IPS-18a (cell line): ENCODE measurements at regions not wholly inside any gene's neighbourhood (a gene's known extent, or its start where the extent isn't known, plus 50 kb on each side); places are given as distances from the start of the nearest gene placed in this dataset.

Source experiments
- H3K27ac ChIP-seq: one replicate; pipeline ENCODE4 v1.5.1; 2013; ENCODE audit warnings: low read length
- H3K27me3 ChIP-seq: one replicate; pipeline ENCODE4 v1.6.1; 2013; ENCODE audit warnings: mild to moderate bottlenecking, low read length; ENCODE audit not compliant: control insufficient read depth, insufficient read depth
- H3K36me3 ChIP-seq: one replicate; pipeline ENCODE4 v1.6.1; 2013; ENCODE audit warnings: low read depth, low read length; ENCODE audit not compliant: control insufficient read depth
- H3K4me1 ChIP-seq: one replicate; pipeline ENCODE4 v1.6.1; 2013; ENCODE audit warnings: low read depth, low read length; ENCODE audit not compliant: control insufficient read depth
- H3K4me3 ChIP-seq: one replicate; pipeline ENCODE4 v1.5.1; 2013; ENCODE audit warnings: low read length
- H3K9ac ChIP-seq: one replicate; pipeline ENCODE4 v1.6.1; 2013; ENCODE audit warnings: mild to moderate bottlenecking, low read length, moderate library complexity
- H3K9me3 ChIP-seq: one replicate; pipeline ENCODE4 v1.6.1; 2013; ENCODE audit warnings: low read depth, low read length; ENCODE audit not compliant: control insufficient read depth

DNA sequence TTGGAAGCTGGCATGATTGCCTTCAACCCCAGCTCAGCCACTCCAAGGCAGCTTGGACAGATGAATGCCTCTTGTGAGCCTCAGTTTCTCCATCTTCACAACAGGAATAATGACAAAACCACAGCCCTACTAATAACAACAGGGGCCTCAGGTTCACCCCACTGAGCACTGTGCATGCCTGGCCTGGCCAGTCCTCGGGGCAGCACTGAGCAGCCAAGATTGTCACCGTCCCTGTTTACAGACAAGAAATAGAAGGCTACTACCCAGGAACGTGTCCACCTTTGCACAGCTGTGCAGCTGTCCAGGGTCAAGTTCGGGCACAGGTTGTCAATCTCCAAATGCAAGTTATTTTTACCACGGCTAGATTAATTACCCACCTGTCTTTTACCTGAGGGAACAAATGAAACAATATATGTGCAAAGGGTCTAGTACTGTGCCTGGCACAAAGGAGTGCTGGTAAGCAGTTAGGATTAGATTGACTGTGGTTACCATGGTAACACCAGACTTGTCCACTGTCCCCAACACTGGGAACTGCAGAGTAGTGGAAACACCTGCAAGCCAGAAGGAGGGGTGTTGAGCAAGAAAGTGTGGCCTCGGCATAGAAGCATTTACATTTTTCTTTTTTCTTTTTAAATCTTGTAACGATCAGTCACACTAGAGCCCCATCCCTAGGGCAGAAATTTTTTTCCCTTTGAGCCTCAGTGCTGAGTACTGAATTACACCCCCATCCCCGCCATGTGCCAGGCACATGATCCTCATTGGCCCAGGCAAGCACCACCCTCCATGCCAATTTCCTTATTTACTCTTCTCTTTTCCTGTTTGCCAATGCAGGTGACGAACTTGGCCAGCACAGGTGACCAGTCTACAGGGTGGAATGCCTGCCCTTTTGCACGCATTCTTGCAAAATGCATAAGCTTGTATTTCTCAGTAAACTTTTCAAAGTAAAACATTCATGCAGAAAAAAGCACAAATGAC is 66.3 kb upstream of the SLC6A6 start:
- Histone ChIP-seq H3K9me3 (no peaks in the 10 kb centered on the region), H3K4me3 (no peak overlapping the region), H3K9ac (no peak overlapping the region), H3K36me3 (no peaks in the 10 kb centered on the region), H3K27ac (no peak overlapping the region), H3K4me1 (no peaks in the 10 kb centered on the region), H3K27me3 (no peaks in the 10 kb centered on the region)

DNA sequence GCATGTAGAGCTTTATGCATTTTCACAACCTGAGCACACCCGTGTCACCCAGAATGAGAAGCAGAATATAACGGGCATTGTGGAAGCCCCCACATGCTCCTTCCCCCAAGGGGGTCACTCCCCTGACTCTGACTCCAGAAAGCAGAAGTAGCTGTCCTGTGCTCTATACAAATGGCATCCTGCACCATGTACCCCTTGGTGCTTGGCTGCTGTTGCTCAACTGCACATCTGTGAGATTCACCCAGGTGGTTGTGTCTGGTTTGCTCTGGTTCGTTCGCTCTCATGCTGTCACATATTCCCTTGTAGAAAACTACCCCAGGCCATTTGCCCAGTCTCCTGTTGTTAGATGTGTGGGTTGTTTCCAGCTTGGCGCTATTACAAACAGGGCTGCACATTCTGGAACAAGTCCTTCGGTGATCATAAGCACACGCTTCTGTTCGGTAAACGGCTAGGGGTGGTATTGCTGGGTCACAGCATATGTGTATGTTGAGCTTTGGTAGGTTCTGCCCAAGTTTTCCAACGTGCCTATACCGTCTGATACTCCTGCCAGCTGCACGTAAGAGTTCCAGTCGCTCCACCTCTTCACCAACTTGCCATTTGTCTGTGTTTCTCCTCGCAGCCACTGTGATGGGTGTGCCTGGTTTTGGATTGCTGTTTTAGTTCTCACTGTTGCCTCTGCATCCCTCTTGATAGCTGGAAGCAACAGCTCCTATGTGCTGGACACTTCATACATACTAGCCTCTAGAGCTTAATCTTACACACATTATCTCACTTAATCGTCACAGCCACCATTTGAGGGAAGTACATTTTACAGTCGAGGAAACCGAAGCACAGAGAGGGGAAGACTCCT is 65.4 kb upstream of the SLC6A6 start:
- Histone ChIP-seq H3K9ac (no peak overlapping the region), H3K27ac (no peak overlapping the region)

DNA sequence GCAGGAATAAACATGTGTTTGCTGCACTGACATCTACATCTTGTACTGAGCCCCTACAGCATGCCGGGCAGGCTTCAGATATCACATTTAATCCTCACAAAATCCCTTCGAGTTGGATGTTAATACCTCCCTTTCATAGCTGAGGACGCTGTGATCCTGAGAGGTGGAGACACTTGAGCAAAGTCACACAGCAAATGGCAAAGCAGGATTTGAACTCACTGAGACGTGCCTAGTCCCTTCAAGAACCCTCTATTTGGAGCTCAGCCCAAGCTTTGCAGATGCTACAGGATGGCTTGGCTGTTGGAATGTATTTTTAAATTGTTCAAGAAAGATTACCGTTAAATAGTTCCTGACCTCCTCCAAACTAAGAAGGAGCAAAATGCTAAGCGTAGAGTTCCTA is 64.6 kb upstream of the SLC6A6 start:
- Histone ChIP-seq H3K4me3 (no peak overlapping the region), H3K9ac (no peak overlapping the region), H3K27ac (no peak overlapping the region), H3K9me3 (no peaks in the 10 kb centered on the region), H3K27me3 (no peaks in the 10 kb centered on the region), H3K4me1 (no peaks in the 10 kb centered on the region), H3K36me3 (no peaks in the 10 kb centered on the region)

More for the DNA sequence above, 65.4 kb upstream of the SLC6A6 start:
- Histone ChIP-seq H3K4me3 (no peak overlapping the region), H3K27me3 (no peaks in the 10 kb centered on the region), H3K9me3 (no peaks in the 10 kb centered on the region), H3K36me3 (no peaks in the 10 kb centered on the region), H3K4me1 (no peaks in the 10 kb centered on the region)

DNA sequence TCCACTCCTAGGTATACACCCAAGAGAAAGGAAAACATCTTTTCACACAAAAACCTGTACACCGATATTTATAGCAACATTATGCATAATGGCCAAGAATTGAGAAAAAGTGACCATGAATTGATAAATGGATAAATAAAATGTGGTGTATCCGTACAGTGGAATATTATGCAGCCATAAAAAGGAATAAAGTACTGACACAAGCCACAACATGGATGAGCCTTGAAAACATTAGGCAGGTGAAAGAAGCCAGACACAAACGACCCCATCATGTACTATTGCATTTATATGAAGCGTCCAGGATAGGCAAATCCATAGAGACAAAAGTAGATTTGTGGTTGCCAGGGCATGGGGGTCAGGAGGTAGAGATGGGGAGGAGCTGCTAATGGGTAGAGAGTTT is 64.2 kb upstream of the SLC6A6 start:
- Histone ChIP-seq H3K9ac (no peak overlapping the region), H3K9me3 (no peaks in the 10 kb centered on the region), H3K36me3 (no peaks in the 10 kb centered on the region), H3K4me1 (no peaks in the 10 kb centered on the region), H3K27me3 (no peaks in the 10 kb centered on the region), H3K27ac (no peak overlapping the region), H3K4me3 (no peak overlapping the region)

DNA sequence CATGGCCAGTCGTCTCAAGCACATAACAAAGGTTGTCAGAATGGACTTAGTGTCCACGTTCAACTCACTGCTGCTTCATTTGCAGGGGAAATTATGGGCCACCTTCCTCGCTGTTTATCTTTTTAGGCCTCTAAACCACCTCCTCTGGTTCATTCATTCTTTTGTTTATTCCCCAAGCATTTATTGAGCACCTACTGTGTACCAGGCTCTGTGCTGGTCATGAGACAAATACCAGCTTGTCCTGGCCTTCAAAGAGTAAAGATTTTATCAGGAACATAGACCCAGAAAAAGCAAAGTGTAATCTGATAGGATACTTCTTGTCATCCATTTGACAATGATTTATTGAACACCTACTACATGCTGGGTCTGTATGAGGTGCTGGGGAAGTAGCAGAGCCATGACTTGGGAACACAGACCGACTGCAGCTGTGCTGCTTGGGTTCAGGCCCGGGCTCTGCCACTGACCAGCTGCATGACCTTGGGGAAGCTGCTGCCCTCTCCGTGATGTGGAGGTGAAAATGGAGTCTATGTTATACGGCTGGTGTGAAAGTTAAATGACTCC is 63.4 kb upstream of the SLC6A6 start:
- peaks cover under 1% of the 10 kb centered on the region for H3K4me1 ChIP-seq
- H3K27me3 ChIP-seq, result no peaks in the 10 kb centered on the region
- H3K4me3 ChIP-seq, result no peak overlapping the region
- H3K27ac ChIP-seq, result no peak overlapping the region
- no peak overlapping the region for H3K9ac ChIP-seq
- H3K36me3 ChIP-seq, result no peaks in the 10 kb centered on the region
- H3K9me3 ChIP-seq, result no peaks in the 10 kb centered on the region

DNA sequence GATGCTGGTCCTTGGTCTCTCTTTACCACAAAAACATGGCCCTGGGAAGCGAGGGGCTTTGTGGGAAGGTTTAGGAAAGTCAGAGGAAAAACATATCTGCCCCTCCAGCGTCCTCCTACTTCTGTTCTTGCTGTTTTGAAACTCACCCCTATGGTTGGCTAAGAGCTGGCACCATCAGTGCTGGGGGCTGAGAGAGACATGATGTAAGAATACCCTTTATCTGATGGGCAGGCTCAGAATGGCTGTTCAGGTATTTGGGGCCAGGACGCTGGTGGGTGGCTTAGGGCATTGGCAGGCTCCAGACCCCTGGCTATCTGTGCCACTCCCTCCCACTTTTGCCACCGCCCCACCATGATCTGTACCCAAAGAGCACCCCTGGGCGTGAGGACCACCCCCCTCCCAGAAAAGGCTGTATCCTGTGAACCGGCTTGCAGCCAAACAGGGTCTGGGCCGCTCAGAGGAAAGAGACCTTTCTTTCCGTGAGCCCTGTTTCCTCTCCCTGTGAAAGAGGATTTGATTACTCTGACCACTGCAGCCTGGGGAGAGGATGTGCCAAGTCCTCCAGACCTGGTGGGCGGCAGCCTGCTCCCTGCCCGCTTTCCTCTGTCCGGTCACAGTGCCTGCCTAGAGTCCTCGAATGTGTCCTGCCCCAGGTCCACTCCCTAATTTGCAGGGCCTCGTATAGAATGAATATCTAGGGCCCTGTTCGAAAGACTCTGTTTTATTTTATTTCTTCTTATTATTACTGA is 61.3 kb upstream of the SLC6A6 start:
- Histone ChIP-seq H3K36me3 (no peaks in the 10 kb centered on the region), H3K4me3 (no peak overlapping the region), H3K27me3 (peaks cover 20% of the 10 kb centered on the region), H3K9me3 (no peaks in the 10 kb centered on the region), H3K4me1 (peaks cover 8% of the 10 kb centered on the region), H3K9ac (no peak overlapping the region), H3K27ac (no peak overlapping the region)

DNA sequence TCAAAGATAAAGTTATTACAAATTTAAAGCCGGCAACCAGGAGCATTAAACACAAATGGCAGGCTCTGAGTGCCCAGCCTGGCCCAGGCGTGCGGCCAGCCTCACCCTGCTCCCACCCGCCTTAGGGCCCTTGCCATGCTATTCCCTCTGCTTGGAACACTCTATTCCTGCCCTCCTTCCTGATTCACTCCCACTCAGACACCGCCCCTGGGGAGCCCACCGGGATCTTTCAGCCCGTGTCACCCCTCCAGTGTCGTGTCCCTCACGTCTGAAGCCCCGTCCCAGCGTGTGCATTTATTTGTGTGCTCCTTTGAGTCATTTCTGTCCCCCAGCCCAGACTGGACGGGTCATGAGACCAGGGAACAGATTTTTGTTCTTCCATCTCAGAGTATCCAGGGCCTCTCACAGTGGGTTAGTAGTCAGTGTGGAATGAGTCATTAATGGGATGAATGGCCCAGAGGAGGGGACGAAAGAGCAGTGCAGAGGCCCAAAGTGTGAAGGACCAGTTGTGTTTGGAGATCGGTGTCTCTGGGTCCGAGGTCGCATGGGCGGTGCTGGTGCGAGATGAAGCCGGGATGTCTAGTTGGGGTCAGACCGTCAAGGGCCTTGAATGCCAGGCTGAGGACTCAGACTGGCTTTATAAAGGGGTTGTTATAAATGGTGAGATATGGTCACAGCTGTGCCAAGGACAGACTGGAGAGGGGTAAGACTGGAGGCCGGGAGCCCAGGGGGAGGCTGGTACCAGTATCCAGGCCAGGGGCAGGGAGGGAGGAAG is 58.9 kb upstream of the SLC6A6 start:
- H3K9ac ChIP-seq, result no peak overlapping the region
- H3K27ac ChIP-seq, result no peak overlapping the region
- H3K9me3 ChIP-seq, result no peaks in the 10 kb centered on the region
- H3K4me1 ChIP-seq, result peaks cover 8% of the 10 kb centered on the region
- peaks cover 27% of the 10 kb centered on the region for H3K27me3 ChIP-seq
- H3K36me3 ChIP-seq, result no peaks in the 10 kb centered on the region
- no peak overlapping the region for H3K4me3 ChIP-seq

DNA sequence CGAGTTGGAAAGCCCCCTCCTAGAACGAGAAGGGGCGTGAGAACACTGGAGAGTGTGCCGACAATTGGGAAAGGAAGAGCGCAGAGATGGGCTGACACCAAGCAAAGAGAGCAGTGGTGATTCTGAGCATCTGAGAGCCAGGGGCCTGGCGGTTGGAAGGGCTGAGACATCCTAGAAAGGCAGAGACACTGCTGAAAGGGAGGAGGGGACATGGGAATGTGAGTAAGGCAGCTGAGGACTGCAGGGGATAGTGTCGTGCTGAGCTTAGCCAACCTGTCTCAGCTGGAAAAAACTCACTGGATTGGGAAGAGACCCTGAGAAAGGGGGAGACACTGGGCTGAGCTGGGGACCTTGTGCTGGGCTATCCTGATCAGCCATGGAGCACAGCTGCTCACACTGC is 58.1 kb upstream of the SLC6A6 start:
- Histone ChIP-seq H3K4me3 (no peak overlapping the region), H3K27ac (no peak overlapping the region), H3K9me3 (no peaks in the 10 kb centered on the region), H3K27me3 (peaks cover 27% of the 10 kb centered on the region), H3K9ac (no peak overlapping the region), H3K36me3 (no peaks in the 10 kb centered on the region), H3K4me1 (peaks cover 8% of the 10 kb centered on the region)

DNA sequence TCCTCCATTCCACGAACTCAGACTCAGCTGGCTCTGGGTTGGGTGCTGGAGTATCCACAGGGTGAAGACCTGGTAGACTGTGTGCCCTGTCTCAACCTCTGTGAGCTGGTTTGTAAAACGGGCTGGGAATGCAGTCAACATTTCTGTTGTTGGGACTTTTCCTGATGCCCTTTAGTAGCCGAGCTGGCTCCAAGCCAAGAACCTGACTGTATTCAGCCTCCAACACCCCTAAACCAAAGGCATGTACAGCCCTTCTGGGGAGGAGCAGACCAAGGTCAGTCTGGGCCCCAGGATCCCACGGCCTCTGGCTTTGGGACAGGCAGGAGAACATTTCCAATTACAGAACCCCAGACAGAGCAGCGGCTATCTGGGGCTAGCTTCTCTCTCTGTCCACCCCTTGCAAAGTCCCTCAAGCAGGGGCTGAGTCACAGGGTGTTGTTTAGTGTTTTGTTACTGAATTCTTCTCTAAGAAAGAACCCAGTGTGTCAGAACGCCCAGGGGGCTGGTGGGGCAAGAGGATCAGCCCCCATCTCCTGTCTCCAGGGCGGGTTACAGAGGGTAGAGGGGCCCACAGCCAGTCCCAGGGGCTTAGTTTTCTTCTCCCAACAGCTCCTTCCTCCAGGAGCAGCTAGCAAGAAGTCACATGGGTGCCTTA is 56.8 kb upstream of the SLC6A6 start:
- Histone ChIP-seq H3K9me3 (no peaks in the 10 kb centered on the region), H3K36me3 (no peaks in the 10 kb centered on the region), H3K27me3 (peaks cover 27% of the 10 kb centered on the region), H3K9ac (no peak overlapping the region), H3K27ac (no peak overlapping the region), H3K4me1 (peaks cover 8% of the 10 kb centered on the region), H3K4me3 (no peak overlapping the region)

DNA sequence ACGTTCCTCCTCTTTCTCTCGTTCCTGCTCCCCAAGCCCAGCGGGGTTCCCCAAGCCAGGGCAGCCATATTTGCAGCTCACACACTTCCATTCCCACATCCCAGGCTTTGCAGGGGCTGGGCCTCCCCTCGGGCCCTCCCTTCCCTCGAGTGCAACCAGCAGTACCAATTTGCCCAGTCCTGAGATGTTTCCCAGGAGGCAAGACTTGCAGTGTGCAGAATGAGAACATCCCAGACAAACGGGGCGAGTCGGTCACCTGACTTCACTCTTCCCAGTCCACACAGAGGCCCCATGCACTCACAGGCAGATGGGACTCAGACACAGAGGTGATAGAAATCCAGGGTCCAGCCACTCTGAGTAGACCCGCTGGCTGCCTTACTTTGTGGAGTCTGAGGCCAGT is 56.2 kb upstream of the SLC6A6 start:
- H3K9me3 ChIP-seq, result no peaks in the 10 kb centered on the region
- no peak overlapping the region for H3K27ac ChIP-seq
- peaks cover 8% of the 10 kb centered on the region for H3K4me1 ChIP-seq
- H3K9ac ChIP-seq, result no peak overlapping the region
- no peak overlapping the region for H3K4me3 ChIP-seq
- peaks cover 27% of the 10 kb centered on the region for H3K27me3 ChIP-seq
- H3K36me3 ChIP-seq, result no peaks in the 10 kb centered on the region
